Stimulated activated naive B cell treated with anti-CD40 and anti-IgM and Interleukin-4, amounts not matched to agents 10 μg/mL and 1 μg/mL and 100 μg/mL, for 72 hours (primary cell): ENCODE measurements at regions not wholly inside any gene's neighbourhood (a gene's known extent, or its start where the extent isn't known, plus 50 kb on each side); places are given as distances from the start of the nearest gene placed in this dataset.
A peak's percentile ranks its signal among the peaks of the same experiment; 100 is the strongest.
"Not testable (repeated sequence)": the region's sequence is repeated elsewhere in the genome, so short reads cannot be mapped to it uniquely, and the experiment has no call there.

Source experiments
- ATAC-seq, 2 donors: fragments of 150-1000 bp; cut with Tn5 transposase; replicated peaks; 2 replicates each; pipeline ENCODE4 v1.10.0; 2021; ENCODE audit warnings: moderate library complexity in 1 of 2
- DNase-seq: peaks from one replicate; pipeline ENCODE4 v3.0.0; 2021
- H3K27ac Mint-ChIP-seq: one replicate; pipeline ENCODE4 v1.8.0; 2022; ENCODE audit warnings: mild to moderate bottlenecking, mixed read lengths
- H3K27me3 Mint-ChIP-seq, 2 donors: one replicate each; pipeline ENCODE4 v1.8.0; 2022; ENCODE audit warnings: mixed read lengths in 2 of 2
- H3K36me3 Mint-ChIP-seq, 2 donors: one replicate each; pipeline ENCODE4 v1.8.0; 2022; ENCODE audit warnings: mixed read lengths in 2 of 2, mild to moderate bottlenecking in 1 of 2
- H3K4me1 Mint-ChIP-seq, 2 donors: one replicate each; pipeline ENCODE4 v1.8.0; 2022; ENCODE audit warnings: mixed read lengths in 2 of 2, mild to moderate bottlenecking in 1 of 2
- H3K4me3 Mint-ChIP-seq, 2 donors: one replicate each; pipeline ENCODE4 v1.8.0; 2022; ENCODE audit warnings: mild to moderate bottlenecking in 2 of 2, mixed read lengths in 2 of 2, moderate library complexity in 1 of 2
- H3K9me3 Mint-ChIP-seq, 2 donors: one replicate each; pipeline ENCODE4 v1.8.0; 2022; ENCODE audit warnings: mixed read lengths in 2 of 2, mild to moderate bottlenecking in 1 of 2

GRCh38 chr7:137135654-137136350 is 207.7 kb downstream of the PTN start:
- DNase-seq (no peak), ATAC-seq (no peak)
- Mint-ChIP-seq H3K9me3 (peaks cover 5 to 7% of the 10 kb centered on the region in 2 donors), H3K4me3 (no peak overlapping the region), H3K27ac (no peak overlapping the region), H3K27me3 (no peaks in the 10 kb centered on the region), H3K4me1 (no peaks in the 10 kb centered on the region), H3K36me3 (no peaks in the 10 kb centered on the region)

- H3K27me3 Mint-ChIP-seq, result no peaks in the 10 kb centered on the region
- H3K4me1 Mint-ChIP-seq, result no peaks in the 10 kb centered on the region
- ATAC-seq (no peak), DNase-seq (no peak)
- H3K27ac Mint-ChIP-seq, result no peak overlapping the region
- peaks cover 6 to 11% of the 10 kb centered on the region in 2 donors for H3K9me3 Mint-ChIP-seq
- no peak overlapping the region for H3K4me3 Mint-ChIP-seq
- H3K36me3 Mint-ChIP-seq, result no peaks in the 10 kb centered on the region
Observed at GRCh38 chr7:137130751-137131158, 212.8 kb downstream of the PTN start.

GRCh38 chr7:137129025-137129424 is 214.5 kb downstream of the PTN start:
- DNase-seq, result no peak
- no peak overlapping the region for H3K27ac Mint-ChIP-seq
- no peaks in the 10 kb centered on the region for H3K36me3 Mint-ChIP-seq
- H3K9me3 Mint-ChIP-seq, result peaks cover 6 to 8% of the 10 kb centered on the region in 2 donors
- ATAC-seq, result no peak
- no peaks in the 10 kb centered on the region for H3K4me1 Mint-ChIP-seq
- no peaks in the 10 kb centered on the region for H3K27me3 Mint-ChIP-seq
- no peak overlapping the region for H3K4me3 Mint-ChIP-seq

GRCh38 chr7:137127806-137128205 is 215.7 kb downstream of the PTN start:
- Mint-ChIP-seq H3K27me3 (no peaks in the 10 kb centered on the region), H3K4me3 (no peak overlapping the region), H3K9me3 (peaks cover 5 to 6% of the 10 kb centered on the region in 2 donors), H3K36me3 (no peaks in the 10 kb centered on the region), H3K4me1 (no peaks in the 10 kb centered on the region), H3K27ac (no peak overlapping the region)
- DNase-seq (no peak), ATAC-seq (no peak)

GRCh38 chr7:137127058-137127457 is 216.5 kb downstream of the PTN start:
- Mint-ChIP-seq H3K36me3 (no peaks in the 10 kb centered on the region), H3K27ac (no peak overlapping the region), H3K27me3 (no peaks in the 10 kb centered on the region), H3K4me1 (no peaks in the 10 kb centered on the region), H3K4me3 (no peak overlapping the region), H3K9me3 (peaks cover 5 to 6% of the 10 kb centered on the region in 2 donors)
- ATAC-seq, result no peak
- no peak for DNase-seq

- Mint-ChIP-seq H3K9me3 (peaks cover 0 to 2% of the 10 kb centered on the region in 2 donors), H3K4me1 (no peaks in the 10 kb centered on the region), H3K4me3 (no peak overlapping the region), H3K36me3 (no peaks in the 10 kb centered on the region), H3K27me3 (no peaks in the 10 kb centered on the region), H3K27ac (no peak overlapping the region)
- DNase-seq (no peak), ATAC-seq (no peak)
Observed at GRCh38 chr7:137122145-137122544, 221.4 kb downstream of the PTN start.

DNA sequence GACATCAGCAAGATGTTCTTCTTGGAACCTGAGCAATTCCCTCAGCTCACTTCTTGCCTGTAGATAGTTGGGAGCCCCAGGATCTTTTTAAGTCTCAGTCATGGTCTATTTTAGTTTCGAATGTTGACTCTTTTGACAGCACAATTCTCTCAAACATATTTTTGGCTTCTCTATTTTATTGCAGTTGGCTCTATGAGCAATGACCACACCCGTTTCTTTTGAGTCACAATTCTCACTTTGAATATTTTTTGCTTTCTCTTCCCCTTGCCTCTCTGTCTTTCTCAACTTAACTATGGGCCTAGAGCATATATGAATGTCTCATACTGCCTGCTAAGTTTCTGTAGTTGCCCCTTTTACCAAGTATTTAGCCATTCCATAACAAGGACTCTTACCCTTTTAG is 222.8 kb downstream of the PTN start:
- Mint-ChIP-seq H3K9me3 (peaks cover 0 to 2% of the 10 kb centered on the region in 2 donors), H3K4me3 (no peak overlapping the region), H3K27ac (no peak overlapping the region), H3K36me3 (no peaks in the 10 kb centered on the region), H3K4me1 (no peaks in the 10 kb centered on the region), H3K27me3 (no peaks in the 10 kb centered on the region)
- DNase-seq (no peak), ATAC-seq (peak in 1 of 2 donors; percentile 33)

DNA sequence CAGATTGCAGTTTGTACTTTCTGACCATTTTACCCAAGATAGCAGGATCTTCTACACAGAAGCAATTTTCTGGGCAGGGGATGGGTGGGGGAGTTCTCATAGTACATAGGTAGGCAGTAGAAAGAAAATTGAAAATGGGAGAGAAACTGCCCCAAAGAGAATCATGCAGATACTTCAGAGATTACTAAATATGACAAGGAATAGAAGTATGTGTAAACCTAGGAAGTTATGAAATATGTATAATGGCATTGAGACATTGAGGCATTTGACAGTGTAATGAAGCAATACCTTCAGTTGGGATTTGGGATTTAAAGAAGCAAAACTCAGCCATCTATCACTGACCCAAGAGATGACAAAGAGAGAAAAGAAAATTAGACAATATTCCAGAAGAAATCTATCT is 233.0 kb downstream of the PTN start:
- ATAC-seq, result no peak
- Mint-ChIP-seq H3K9me3 (peaks cover 5 to 8% of the 10 kb centered on the region in 2 donors), H3K36me3 (no peaks in the 10 kb centered on the region), H3K4me3 (no peak overlapping the region), H3K27ac (no peak overlapping the region), H3K4me1 (no peaks in the 10 kb centered on the region), H3K27me3 (no peaks in the 10 kb centered on the region)
- no peak for DNase-seq

- H3K36me3 Mint-ChIP-seq, result no peaks in the 10 kb centered on the region
- DNase-seq (no peak), ATAC-seq (no peak)
- H3K4me3 Mint-ChIP-seq, result no peak overlapping the region
- H3K9me3 Mint-ChIP-seq, result peaks cover 5 to 12% of the 10 kb centered on the region in 2 donors
- no peaks in the 10 kb centered on the region for H3K4me1 Mint-ChIP-seq
- no peak overlapping the region for H3K27ac Mint-ChIP-seq
- H3K27me3 Mint-ChIP-seq, result no peaks in the 10 kb centered on the region
Observed at GRCh38 chr7:137110091-137110509, 233.4 kb downstream of the PTN start.

DNA sequence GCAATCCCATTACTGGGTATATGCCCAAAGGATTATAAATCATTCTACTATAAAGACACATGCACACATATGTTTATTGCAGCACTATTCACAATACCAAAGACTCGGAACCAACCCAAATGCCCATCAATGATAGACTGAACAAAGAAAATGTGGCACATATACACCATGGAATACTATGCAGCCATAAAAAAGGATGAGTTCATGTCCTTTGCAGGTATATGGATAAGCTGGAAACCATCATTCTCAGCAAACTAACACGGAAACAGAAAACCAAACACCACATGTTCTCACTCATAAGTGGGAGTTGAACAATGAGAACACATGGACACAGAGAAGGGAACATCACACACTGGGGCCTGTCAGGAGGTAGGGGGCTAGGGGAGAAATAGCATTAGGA is 235.7 kb downstream of the PTN start:
- not testable (repeated sequence) for H3K4me1 Mint-ChIP-seq, H3K4me3 Mint-ChIP-seq, DNase-seq, ATAC-seq, H3K27ac Mint-ChIP-seq, H3K27me3 Mint-ChIP-seq, H3K36me3 Mint-ChIP-seq
- H3K9me3 Mint-ChIP-seq, result peaks cover 5 to 15% of the 10 kb centered on the region in 2 donors

DNA sequence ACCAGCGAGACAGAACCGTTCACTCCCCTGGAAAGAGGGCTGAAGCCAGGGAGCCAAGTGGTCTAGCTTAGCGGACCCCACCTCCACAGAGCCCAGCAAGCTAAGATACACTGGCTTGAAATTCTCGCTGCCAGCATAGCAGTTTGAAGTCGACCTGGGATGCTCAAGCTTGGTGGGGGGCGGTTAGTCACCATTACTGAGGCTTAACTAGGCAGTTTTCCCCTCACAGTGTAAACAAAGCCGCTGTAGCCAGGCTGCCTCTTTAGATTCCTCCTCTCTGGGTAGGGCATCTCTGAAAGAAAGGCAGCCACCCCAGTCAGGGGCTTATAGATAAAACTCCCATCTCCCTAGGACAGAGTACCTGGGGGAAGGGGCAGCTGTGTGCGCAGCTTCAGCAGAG is 235.1 kb downstream of the CHRM2 start:
- not testable (repeated sequence) for DNase-seq, H3K4me3 Mint-ChIP-seq, H3K36me3 Mint-ChIP-seq, H3K27me3 Mint-ChIP-seq, ATAC-seq, H3K27ac Mint-ChIP-seq, H3K4me1 Mint-ChIP-seq
- H3K9me3 Mint-ChIP-seq, result peaks cover 0 to 17% of the 10 kb centered on the region in 2 donors

GRCh38 chr7:137097111-137097510 is 228.7 kb downstream of the CHRM2 start:
- H3K27ac Mint-ChIP-seq, result no peak overlapping the region
- H3K4me1 Mint-ChIP-seq, result no peaks in the 10 kb centered on the region
- peaks cover 9 to 11% of the 10 kb centered on the region in 2 donors for H3K9me3 Mint-ChIP-seq
- H3K4me3 Mint-ChIP-seq, result no peak overlapping the region
- H3K27me3 Mint-ChIP-seq, result no peaks in the 10 kb centered on the region
- ATAC-seq (no peak), DNase-seq (no peak)
- no peaks in the 10 kb centered on the region for H3K36me3 Mint-ChIP-seq

DNA sequence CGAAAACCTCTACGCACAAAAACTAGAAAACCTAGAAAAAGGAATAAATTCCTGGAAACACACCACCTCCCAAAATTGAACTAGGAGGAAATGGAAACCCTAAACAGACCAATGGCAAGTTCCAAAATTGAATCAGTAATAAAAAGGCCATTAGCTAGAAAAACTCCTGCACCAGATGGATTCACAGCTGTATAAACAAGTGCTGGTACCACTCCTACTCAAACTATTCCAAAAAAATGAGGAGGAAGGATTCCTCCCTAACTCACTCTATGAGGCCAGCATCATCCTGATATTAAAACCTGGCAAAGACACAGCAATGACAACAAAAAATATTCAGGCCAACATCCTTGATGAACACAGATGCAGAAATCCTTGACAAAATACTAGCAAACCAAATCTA is 228.2 kb downstream of the CHRM2 start:
- Mint-ChIP-seq H3K4me1 (no peaks in the 10 kb centered on the region), H3K27me3 (no peaks in the 10 kb centered on the region), H3K36me3 (no peaks in the 10 kb centered on the region), H3K27ac (no peak overlapping the region), H3K4me3 (no peak overlapping the region), H3K9me3 (peaks cover 9 to 11% of the 10 kb centered on the region in 2 donors)
- ATAC-seq, result no peak
- DNase-seq, result no peak

GRCh38 chr7:137093198-137093597 is 224.7 kb downstream of the CHRM2 start:
- H3K27ac Mint-ChIP-seq, result no peak overlapping the region
- ATAC-seq, result no peak
- peaks cover 8 to 9% of the 10 kb centered on the region in 2 donors for H3K9me3 Mint-ChIP-seq

DNA sequence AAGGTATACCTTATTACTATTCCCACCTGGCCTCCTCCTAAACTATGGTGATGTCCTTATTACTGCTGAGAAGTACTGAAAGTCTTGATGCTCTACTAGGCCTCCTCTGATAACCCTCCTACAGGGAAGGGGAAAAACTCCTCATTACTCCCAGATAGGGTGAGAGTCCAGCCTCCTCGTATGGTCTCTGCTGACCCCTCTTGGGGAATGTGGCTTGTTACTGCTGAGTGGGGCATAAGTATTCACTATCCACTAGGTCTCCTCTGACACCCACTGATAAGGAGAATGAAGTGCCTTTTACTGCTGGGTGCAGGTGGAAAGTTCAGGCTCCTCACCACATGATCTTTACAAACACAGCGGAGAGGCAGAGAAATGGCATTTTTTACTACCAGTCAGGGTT is 222.9 kb downstream of the CHRM2 start:
- H3K4me1 Mint-ChIP-seq, result no peaks in the 10 kb centered on the region

More at GRCh38 chr7:137093198-137093597, 224.7 kb downstream of the CHRM2 start:
- Mint-ChIP-seq H3K4me3 (no peak overlapping the region), H3K27me3 (no peaks in the 10 kb centered on the region), H3K4me1 (no peaks in the 10 kb centered on the region), H3K36me3 (no peaks in the 10 kb centered on the region)
- DNase-seq, result no peak

More for the DNA sequence above, 222.9 kb downstream of the CHRM2 start:
- no peak overlapping the region for H3K4me3 Mint-ChIP-seq
- H3K36me3 Mint-ChIP-seq, result no peaks in the 10 kb centered on the region
- peaks cover 7 to 8% of the 10 kb centered on the region in 2 donors for H3K9me3 Mint-ChIP-seq
- no peak for ATAC-seq
- no peaks in the 10 kb centered on the region for H3K27me3 Mint-ChIP-seq
- no peak overlapping the region for H3K27ac Mint-ChIP-seq
- no peak for DNase-seq
